KMS-11 (cell line): ENCODE measurements at regions not wholly inside any gene's neighbourhood (a gene's known extent, or its start where the extent isn't known, plus 50 kb on each side); places are given as distances from the start of the nearest gene placed in this dataset.

Source experiments
- H2AFZ ChIP-seq: fragments of 200-600 bp; sonication (generic); 2 replicates; pipeline ENCODE4 v1.6.1; 2016; ENCODE audit warnings: antibody characterized with exemption, mixed run types, low read depth
- H3K27ac ChIP-seq: fragments of 200-600 bp; sonication (generic); 2 replicates; pipeline ENCODE4 v1.6.1; 2016; ENCODE audit warnings: mild to moderate bottlenecking, mixed run types
- H3K27me3 ChIP-seq: fragments of 200-600 bp; sonication (generic); 2 replicates; pipeline ENCODE4 v1.6.1; 2017; ENCODE audit warnings: mild to moderate bottlenecking, low read depth, mixed run types, moderate library complexity; ENCODE audit not compliant: insufficient read depth
- H3K36me3 ChIP-seq: fragments of 200-600 bp; sonication (generic); 2 replicates; pipeline ENCODE4 v1.6.1; 2017; ENCODE audit warnings: mild to moderate bottlenecking, mixed run types; ENCODE audit not compliant: insufficient read depth
- H3K4me1 ChIP-seq: fragments of 200-600 bp; sonication (generic); 2 replicates; pipeline ENCODE4 v1.6.1; 2016; ENCODE audit warnings: mild to moderate bottlenecking, low read depth, mixed run types; ENCODE audit not compliant: poor library complexity, severe bottlenecking
- H3K4me2 ChIP-seq: fragments of 200-600 bp; sonication (generic); 2 replicates; pipeline ENCODE4 v1.7.0; 2016; ENCODE audit warnings: mild to moderate bottlenecking, mixed run types
- H3K4me3 ChIP-seq: fragments of 200-600 bp; sonication (generic); IDR thresholded peaks from 2 replicates; pipeline ENCODE4 v1.6.1; 2017; ENCODE audit warnings: low read depth, low read length, mixed read lengths; ENCODE audit not compliant: insufficient read depth
- H3K79me2 ChIP-seq: fragments of 200-600 bp; sonication (generic); 2 replicates; pipeline ENCODE4 v1.6.1; 2016; ENCODE audit warnings: low read depth, mixed run types; ENCODE audit not compliant: insufficient read depth
- H3K9ac ChIP-seq: fragments of 200-600 bp; sonication (generic); 2 replicates; pipeline ENCODE4 v1.6.1; 2016; ENCODE audit warnings: mild to moderate bottlenecking, mixed run types
- H4K20me1 ChIP-seq: fragments of 200-600 bp; sonication (generic); 2 replicates; pipeline ENCODE4 v1.6.1; 2016; ENCODE audit warnings: mild to moderate bottlenecking, mixed run types; ENCODE audit not compliant: insufficient read depth
- TF ChIP-seq, protein P1 (sequence below): fragments of 200-600 bp; sonication (generic); conservative IDR thresholded peaks from 2 replicates; pipeline ENCODE4 v1.6.1; 2017; ENCODE audit warnings: low read depth, mild to moderate bottlenecking, antibody characterized with exemption, low read length, moderate library complexity, mixed read lengths

DNA sequence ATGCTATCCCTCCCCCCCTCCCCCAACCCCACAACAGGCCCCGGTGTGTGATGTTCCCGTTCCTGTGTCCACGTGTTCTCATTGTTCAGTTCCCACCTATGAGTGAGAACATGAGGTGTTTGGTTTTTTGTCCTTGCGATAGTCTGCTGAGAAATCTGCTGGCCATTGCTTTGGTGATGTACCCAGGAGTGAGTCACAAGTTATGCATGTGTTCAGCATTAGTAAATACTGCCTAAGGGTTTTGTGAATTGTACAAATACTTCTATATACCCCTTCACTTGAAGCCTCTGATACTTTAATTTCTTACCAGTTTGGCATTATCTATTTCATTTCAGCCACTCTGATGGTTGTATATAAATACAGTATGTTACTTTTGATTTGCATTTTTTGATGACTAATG, 711.3 kb upstream of the GJE1 start:
- Histone ChIP-seq H3K27me3 (no peaks in the 10 kb centered on the region), H3K4me2 (no peak overlapping the region), H3K4me1 (no peaks in the 10 kb centered on the region), H2AFZ (no peak overlapping the region), H3K27ac (no peak overlapping the region), H3K9ac (no peak overlapping the region), H3K4me3 (no peak overlapping the region), H3K79me2 (no peaks in the 10 kb centered on the region), H4K20me1 (no peaks in the 10 kb centered on the region), H3K36me3 (no peaks in the 10 kb centered on the region)
- TF ChIP-seq, protein P1, sequence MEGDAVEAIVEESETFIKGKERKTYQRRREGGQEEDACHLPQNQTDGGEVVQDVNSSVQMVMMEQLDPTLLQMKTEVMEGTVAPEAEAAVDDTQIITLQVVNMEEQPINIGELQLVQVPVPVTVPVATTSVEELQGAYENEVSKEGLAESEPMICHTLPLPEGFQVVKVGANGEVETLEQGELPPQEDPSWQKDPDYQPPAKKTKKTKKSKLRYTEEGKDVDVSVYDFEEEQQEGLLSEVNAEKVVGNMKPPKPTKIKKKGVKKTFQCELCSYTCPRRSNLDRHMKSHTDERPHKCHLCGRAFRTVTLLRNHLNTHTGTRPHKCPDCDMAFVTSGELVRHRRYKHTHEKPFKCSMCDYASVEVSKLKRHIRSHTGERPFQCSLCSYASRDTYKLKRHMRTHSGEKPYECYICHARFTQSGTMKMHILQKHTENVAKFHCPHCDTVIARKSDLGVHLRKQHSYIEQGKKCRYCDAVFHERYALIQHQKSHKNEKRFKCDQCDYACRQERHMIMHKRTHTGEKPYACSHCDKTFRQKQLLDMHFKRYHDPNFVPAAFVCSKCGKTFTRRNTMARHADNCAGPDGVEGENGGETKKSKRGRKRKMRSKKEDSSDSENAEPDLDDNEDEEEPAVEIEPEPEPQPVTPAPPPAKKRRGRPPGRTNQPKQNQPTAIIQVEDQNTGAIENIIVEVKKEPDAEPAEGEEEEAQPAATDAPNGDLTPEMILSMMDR, result no peak

DNA sequence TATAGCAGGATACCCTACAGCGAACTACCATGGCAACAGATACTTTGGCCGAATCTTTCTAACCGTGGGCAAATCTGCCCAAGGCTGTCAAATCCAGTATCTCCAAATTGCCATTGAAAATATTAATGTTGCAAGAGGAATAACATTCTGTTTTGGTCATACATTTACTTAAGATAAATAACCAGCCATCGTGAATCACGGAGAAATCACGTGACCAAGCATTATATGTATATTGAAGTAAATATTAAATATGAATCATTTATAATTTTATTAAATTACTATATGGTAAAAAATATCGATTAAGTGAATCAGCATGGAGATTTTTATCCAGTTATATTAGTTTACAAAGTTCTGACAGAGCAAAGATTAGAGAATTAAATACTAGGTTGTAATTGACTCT, 714.6 kb upstream of the GJE1 start:
- H3K9ac ChIP-seq, result no peak overlapping the region

DNA sequence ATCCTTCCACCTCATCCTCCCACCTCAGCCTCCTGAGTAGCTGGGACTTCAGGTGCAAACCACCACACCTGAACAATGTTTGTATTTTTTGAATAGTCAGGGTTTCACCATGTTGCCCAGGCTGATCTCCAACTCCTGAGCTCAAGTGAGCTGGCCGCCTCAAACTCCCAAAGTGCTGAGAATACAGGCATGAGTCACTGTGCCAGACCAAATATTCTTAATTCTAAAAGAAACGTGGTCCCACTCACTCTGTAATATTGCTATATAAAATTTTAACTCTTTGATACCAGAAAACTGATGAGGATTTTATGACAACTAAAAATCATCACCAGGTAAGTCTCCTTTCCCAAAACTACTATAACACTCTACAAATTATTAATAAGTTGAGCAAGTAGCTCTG, 716.8 kb upstream of the GJE1 start:
- H4K20me1 ChIP-seq, result no peaks in the 10 kb centered on the region
- no peak overlapping the region for H3K9ac ChIP-seq
- TF ChIP-seq, protein P1, result no peak
- no peaks in the 10 kb centered on the region for H3K27me3 ChIP-seq
- H2AFZ ChIP-seq, result no peak overlapping the region
- H3K4me2 ChIP-seq, result no peak overlapping the region
- H3K4me3 ChIP-seq, result no peak overlapping the region
- no peaks in the 10 kb centered on the region for H3K36me3 ChIP-seq
- no peaks in the 10 kb centered on the region for H3K4me1 ChIP-seq
- no peaks in the 10 kb centered on the region for H3K79me2 ChIP-seq
- H3K27ac ChIP-seq, result no peak overlapping the region

More for the DNA sequence above, 714.6 kb upstream of the GJE1 start:
- H3K27me3 ChIP-seq, result no peaks in the 10 kb centered on the region
- no peak overlapping the region for H2AFZ ChIP-seq
- H3K4me2 ChIP-seq, result no peak overlapping the region
- H3K27ac ChIP-seq, result no peak overlapping the region
- no peaks in the 10 kb centered on the region for H3K4me1 ChIP-seq
- no peak overlapping the region for H3K4me3 ChIP-seq
- H3K79me2 ChIP-seq, result no peaks in the 10 kb centered on the region
- H4K20me1 ChIP-seq, result no peaks in the 10 kb centered on the region
- TF ChIP-seq, protein P1, result no peak
- no peaks in the 10 kb centered on the region for H3K36me3 ChIP-seq

DNA sequence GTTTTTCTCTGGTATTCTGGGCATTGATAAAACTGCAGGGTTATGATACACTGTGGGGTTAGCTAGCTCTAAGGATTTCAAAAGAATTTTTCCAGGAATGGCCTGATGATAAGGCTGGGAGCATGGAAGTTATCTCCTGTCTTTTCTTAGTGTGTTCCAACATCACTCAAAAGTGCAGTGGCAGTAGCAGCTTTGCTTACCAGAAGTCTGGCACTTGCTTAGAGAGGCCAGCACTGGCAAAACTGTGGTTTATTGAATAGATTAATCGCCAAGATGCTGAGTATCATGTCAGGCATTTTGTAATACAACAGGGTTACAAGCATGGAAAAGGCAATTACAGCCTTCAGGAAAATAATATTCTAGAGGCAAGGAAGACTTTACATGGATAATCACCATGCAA, 719.5 kb upstream of the GJE1 start:
- no peaks in the 10 kb centered on the region for H3K27me3 ChIP-seq
- no peaks in the 10 kb centered on the region for H3K36me3 ChIP-seq
- no peak overlapping the region for H3K9ac ChIP-seq
- H4K20me1 ChIP-seq, result no peaks in the 10 kb centered on the region
- H3K4me1 ChIP-seq, result no peaks in the 10 kb centered on the region
- H3K4me3 ChIP-seq, result no peak overlapping the region
- H3K4me2 ChIP-seq, result no peak overlapping the region
- no peaks in the 10 kb centered on the region for H3K79me2 ChIP-seq
- no peak overlapping the region for H2AFZ ChIP-seq
- TF ChIP-seq, protein P1, result no peak
- no peak overlapping the region for H3K27ac ChIP-seq
